Endometrium (tissue), 2 donors: ENCODE measurements at regions not wholly inside any gene's neighbourhood (a gene's known extent, or its start where the extent isn't known, plus 50 kb on each side); places are given as distances from the start of the nearest gene placed in this dataset.
"Not testable (repeated sequence)": the region's sequence is repeated elsewhere in the genome, so short reads cannot be mapped to it uniquely, and the experiment has no call there.

ENCODE experiments used
- FAIRE-seq: peaks from 2 replicates; lab custom pipeline; 2012; peaks lifted over from hg19 to GRCh38; lab: Jason Lieb, UNC
- donor health status: control.
- donor health status: control.

DNA sequence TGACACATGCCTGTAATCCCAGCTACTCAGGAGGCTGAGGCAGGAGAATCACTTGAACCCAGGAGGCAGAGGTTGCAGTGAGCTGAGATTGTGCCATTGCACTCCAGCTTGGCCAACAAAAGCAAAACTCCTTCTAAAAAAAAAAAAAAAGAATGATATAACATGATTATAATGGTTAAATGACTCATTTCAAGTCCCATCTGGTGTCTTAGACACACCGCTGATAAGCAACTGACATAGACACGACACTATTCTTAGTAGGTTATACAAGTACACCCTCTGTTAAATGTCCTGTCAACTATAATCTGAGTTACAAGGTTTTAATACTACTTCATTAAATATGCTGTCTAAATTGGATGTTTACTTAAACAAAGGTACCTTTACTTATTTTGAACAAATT, 405.3 kb upstream of the CLINT1 start:
- FAIRE-seq, result no peak

DNA sequence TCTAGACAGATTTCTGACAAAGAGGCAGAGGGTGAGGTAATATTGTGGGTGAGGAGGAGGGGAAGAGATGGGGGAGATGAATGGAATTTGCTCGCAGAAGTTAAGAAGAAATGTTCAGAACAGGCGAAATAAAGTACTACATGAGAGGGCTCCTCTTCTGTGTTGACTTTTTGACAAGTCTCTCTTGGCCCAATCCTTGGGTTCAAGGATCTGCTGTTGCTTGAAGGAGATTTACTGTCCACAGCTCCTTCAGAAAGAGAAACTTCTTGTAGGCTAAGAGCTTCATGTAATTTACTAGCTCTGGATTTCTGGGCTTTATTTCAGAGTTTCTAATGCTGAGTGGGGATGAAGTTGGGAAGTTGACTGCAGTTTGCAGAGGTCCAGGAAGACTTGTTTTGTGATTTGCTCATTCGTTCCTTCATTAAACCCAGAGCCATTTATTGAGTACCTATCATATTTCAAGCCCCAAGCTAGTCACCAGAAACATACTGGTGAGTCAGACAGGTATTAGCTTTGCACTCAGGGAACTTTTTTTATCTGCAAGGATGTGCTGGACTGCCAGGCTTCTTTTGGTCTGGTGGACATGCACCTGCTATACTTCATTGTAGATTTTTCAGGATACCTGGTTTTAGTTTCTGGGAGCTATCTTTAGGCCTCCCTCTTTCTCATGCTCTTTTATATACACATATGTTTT, 402.9 kb upstream of the CLINT1 start:
- FAIRE-seq, result no peak

DNA sequence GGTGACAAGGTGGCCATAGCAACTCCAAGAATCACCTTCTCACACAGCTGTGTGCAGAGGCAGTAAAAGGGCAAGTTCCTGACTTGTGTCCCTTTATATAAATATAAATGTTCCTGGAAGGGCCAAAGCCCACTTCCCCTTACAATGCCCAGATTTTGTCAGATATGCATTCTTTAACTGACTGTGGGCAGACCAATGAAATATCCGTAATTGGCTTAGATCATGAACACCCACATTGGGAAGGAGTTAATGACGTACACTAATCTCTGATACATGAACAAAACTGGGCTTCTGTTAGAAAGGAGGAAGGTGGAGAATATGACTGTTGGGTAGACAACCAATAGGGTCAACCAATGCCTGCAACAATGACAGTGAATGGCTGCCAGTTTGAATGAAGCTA, 397.2 kb upstream of the CLINT1 start:
- FAIRE-seq, result no peak

DNA sequence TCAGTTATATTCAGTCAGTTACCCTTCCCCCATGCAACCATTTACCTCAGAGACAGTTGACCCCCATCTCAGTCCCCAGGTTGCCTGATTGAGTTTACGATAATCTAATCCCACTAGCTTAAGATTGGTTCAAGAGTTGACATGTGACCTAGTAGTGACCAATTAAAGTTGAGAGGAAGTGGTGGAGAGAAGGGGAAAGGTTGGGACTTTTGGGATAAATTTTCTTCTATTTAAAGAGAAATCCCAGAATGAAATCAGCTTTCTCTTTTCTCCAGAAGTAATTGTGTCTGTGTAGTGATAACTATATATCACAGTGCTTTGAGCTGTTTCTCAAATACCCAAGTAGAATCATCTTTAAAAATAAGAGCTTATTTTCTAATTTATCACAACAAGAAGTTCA, 396.7 kb upstream of the CLINT1 start:
- no peak for FAIRE-seq

DNA sequence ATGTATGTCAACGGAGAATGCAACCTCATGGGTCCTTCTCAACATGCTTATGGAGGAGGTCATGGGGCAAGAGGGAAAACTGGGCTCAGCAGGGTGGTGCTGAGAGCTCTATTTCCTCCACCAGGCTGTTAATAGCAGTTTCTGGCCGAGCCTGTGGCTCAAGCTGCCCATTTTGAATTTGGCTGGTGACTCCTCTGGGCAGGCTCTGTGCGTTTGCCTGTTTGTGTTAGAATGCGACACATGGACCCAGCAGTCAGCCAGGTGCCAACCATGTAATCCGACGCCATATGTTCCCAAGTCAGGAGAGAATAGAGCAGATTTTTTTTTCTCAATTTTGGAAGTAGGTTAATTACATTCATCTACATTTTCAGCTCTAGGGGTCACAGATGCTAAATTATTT, 387.7 kb upstream of the CLINT1 start:
- no peak for FAIRE-seq

DNA sequence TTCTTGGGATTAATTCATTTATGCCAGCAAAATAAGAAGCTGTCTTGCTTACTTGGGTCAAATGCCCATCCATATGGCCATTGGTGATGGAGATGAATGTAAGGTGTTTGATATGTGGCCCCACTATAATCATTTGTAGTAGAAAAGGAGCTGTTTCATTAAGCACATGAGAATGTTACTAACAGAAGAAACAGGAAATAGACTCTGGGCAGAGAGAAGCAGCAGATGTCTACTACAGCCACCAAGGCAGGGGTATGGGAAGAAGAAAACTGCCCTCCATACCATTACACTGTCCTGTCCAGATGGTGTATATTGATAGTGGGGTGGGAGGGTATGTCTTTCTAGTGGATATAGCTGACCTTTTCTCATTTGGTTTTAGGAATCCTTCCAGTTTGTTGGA, 386.6 kb upstream of the CLINT1 start:
- FAIRE-seq, result no peak

DNA sequence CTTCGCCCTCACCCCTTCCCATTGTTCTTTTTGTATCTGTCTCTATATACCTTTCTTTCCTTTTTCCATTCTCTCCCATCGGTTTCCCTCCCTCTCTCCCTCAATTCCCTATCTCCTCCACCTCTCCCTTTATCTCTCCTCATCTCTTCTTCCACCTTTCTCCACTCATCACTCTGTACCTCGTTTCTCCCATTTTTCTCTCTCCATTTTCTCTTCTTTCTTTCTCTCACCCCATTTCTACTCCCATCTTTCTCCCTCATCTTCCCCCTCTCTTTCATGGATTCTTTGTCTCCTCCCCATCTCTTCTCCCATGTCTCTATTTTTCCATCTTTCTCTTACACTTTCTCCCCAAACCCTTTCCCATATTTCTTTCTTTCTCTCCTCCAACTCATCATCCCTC, 385.9 kb upstream of the CLINT1 start:
- FAIRE-seq, result no peak

DNA sequence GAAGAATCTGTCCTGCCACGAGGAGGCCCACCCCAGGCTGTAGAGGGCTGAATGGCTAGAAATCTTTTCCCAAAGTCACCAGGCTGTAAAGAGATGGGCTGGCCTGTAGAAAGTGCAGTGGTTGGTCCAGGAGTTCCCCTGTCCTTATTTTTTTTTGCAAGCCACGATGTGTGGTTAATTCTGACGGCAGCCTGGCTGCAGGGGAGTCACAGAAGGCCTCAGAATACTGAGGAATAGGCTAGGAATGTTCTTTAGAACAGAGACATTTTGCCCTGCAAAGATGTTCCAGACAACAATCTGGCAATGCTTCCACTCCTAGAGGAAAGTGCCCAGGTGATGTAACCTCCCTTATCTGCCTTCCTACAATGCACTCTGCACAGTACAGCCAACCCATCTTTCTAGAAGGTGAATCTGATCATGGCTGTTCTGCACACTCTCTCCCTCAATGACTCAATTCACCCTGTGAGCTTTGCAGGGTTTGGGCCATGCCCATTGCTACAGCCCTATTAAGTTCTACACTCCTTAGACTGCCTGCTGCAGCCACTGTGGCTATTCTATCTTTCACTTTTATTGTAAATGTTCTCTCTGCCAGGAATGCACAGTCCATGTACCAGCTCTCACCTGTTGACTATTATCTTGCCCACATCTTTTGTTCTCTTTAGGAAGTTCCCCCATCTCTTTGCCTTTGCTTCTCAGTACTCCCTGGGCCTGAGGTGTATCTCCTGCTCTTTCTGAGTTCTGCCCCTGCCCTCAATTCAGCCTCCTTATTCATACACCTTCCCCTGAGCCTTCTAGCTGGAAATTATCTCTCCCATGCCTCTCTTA, 377.8 kb upstream of the CLINT1 start:
- FAIRE-seq, result no peak

DNA sequence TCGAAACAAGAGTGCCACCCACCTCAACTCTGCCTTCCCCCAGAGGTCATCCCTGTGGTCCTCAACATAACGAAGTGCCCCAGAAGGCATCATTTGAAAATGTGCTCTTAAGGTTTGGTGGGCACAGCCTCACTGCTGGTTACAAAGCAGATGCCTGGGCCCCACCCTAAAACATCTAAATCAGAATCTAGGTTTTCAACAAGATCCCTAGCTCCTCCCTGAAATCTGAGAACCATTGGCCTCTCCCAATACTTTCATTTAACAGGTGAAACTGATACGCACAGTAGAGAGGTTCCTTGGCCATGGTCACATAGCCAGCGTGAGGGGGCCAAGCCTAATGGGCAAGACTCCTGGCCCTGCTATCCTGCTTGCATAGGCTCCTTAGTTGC, 376.2 kb upstream of the CLINT1 start:
- no peak for FAIRE-seq

DNA sequence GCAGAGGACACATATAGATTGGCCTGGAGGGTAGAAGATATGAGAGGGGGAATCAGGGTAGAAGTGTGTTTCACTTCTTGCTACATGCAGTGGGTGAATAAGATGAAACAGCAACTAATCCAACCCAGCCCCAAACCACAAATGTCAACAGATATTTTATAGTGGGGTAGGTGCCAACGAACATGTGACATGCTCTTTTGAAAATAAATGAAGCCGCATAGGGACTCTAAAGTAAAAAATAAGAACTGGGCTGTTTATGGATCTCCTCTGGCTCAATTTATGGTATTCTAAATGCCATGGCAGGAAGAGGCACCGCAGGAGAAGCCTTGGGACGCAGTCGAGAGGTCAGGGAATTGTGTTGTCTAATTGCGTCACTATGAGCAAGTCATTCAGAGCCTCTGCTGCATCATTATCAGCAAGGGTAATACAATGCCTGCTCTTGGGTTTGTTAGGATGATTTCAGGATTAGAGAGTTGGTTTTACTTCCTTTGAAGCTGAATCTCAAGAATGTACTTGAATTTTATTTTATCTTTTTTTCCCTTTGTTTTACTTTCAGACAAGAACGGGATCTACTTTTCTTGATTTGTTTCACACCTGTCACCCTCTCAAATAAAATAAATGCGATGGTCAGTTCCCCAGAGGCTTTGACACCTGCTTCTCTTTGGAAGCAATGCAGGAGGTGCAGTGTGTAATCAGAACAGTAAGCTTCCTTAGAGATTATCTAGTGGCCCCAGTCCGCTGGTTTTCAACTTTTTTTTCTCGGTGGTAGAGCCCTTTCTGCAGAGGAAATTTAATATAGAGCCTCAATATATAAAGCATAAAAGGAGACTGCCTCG, 375.6 kb upstream of the CLINT1 start:
- no peak for FAIRE-seq

DNA sequence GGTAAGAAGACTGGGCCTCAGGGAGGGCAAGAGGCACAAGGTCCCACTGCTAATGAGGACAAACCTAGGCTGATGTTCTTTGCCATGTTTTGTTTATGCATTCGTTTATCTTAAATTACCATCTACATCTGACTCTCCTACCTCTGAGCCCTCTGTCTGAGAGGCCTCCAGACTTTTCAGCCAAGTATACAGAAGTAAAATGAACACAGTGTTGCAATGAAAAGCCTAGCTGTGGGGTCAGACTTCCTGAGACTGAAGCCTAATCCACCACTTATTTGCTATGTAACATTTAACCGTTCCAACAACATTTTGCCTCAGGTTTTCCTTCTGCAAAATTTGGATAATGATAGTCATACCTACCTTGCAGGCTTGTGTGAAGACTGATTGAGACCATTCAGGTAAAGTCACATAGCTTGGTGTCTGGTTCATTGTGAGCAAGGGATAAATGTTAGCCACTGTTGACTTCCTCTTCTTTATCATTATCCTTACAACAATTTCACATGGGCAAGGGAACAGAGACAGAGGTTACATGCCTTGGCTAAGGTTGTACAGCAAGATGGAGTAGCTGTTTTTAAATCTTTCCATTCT, 374.9 kb upstream of the CLINT1 start:
- no peak for FAIRE-seq

DNA sequence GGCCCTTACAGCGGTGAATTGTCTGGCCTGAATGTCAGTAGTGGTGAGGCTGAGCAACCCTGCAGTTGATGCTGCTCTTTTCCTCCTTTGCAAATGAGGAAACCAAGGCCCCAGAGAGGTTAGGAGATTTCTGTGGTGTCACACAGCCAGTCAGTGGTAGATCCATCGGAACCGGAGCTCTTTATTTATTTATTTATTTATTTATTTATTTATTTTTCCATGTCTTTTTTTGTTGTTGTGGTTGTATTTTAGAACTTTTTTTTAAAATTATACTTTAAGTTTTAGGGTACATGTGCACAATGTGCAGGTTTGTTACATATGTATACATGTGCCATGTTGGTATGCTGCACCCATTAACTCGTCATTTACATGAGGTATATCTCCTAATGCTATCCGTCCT, 368.4 kb upstream of the CLINT1 start:
- not testable (repeated sequence) for FAIRE-seq

DNA sequence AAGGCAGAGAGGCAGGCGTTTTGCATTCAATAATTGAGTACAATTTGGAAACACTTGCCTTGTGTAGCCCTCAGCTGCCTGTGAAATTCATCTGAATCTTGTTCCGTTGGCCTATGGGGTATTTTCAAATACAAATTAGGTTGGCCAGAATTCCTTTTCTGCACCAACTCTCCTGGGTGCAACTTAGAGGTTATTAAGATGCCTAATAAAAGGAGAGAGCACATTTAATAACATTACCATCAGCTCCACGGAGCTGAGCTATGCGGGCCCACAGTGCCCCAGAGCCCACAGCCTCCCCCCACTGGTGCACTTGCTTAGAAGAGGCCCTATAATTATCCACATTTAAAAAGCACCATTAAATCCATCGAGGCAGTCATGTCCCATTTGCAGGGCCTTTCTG, 367.6 kb upstream of the CLINT1 start:
- no peak for FAIRE-seq

DNA sequence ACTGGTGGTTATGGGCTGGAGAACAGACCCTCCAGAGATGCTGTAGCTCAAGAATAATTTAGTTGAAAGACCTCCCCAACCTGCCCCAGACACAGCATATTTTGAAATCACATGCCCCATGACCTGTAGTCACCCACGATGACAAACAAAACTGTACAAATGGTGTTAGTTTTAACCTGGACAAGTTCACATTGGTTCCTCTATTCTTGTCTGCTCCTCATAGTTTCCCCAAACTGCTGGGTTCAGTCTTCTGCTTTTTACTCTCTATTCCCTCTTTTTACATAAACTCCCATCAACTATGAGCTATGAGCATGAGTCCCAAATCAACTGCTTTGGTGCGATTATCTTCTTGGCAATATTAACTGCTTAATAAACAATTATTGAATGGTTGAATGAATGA, 365.3 kb upstream of the CLINT1 start:
- no peak for FAIRE-seq

DNA sequence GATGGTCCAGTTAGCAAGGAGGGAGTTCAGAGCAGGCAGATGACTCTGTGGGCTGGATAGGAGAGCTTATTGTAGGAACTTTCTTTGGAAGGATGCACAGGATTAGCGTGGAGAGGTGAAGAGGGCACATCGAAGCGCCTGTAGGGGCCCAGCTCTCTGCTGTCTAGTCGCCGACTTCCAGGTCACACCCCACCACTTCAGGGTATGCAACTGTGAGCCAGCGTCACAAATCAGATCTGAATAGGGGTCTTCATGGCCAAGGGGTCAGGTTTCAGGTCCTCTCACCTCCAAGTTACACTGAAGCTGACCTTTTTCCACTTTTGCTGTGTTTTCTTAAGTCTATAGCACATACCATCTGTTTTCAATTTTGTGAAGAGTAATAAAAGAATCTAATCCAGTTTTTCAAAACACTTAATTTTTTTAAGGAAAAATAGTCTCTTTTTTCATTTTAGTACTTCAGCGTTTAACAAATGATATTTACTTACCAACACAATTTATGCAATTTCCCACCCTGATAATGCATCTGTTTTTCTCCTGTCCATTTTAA, 364.2 kb upstream of the CLINT1 start:
- peak; percentile 48 for FAIRE-seq

DNA sequence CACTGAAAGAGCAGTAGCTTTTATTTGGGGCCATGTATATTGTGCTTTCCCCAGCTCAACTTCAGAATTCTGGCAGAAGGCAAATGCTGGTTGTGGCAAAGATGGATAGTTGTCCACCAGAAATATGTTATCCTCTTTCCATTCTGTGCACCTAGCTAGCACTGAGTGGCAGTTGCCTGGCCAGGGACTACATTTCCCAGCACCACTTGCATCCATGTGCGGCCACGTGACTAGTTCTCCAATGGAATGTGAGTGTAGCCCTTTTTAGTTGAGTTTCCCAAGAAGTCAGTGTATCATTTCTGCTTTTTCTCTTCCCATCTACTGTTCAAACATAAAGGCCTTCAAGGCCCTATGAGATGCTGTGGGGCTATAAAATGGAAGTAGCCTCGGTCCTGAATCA, 354.0 kb upstream of the CLINT1 start:
- FAIRE-seq, result no peak

DNA sequence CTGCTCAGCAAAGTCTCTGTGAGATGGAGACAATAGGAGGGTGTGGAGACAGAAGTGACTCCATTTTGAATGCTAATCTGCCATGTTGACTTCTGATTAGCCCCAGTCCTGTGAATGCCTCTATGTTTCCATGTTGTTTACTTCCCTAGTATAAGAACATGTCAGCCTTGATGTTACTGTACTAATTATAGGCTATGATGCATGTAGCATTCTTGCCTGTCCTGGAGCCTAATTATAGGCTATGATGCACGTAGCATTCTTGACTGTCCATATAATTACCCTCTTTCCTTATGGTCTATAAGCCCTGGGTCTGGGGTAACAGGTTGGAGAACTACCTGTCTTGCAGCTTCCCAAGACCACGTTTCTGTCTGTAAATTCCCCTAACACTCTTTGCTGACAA, 353.3 kb upstream of the CLINT1 start:
- no peak for FAIRE-seq

DNA sequence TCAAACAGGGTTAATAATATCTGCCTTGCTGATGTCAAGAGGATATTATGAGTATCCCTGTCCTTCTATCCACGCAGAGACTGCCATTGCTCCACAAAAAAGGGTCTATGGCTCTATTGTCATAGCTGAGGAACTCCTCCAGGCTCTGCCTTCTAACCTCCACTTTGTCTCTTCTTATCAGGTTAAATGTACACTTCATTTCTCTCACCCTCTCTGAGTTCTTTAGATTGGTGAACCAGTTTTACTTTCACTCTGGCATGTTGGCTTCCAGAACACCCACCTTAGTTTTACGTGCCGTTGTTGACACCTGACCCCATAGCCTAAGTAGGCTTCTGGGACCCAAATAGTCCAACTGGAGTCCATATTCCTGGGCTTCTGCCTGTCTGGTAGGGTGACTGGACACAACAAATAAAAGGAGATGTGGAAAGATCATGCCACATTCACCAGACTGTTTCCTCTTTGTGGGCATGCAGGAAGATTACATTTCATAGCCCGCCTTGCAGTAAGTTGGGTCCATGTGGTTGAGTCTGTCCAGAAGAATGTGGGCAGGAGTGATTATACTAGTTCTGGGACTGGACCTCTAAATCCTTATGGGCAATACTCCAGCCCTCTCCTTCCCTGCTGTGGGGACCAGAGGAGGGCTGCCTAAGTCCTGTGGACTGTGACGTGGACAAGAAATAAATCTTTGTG, 350.4 kb upstream of the CLINT1 start:
- no peak for FAIRE-seq

DNA sequence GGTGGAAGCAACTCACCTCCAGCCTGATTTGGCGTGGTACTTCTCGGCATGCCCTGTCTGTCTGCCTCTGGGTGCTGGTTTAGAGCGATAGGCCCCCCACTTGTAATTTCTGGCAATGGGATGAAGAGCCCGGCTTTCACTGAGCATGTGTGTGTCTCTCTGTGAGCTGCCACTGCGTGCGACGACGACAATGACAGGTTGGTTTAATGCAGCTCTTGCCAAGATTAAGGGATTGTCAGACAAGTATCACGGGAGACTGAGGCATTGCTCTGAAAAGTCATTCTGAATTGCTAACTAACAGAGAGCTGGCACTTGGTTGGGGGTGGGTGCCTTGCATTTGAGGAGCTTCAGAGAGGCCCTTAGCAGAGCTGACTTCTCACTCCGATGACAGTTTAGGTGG, 348.8 kb upstream of the CLINT1 start:
- no peak for FAIRE-seq

DNA sequence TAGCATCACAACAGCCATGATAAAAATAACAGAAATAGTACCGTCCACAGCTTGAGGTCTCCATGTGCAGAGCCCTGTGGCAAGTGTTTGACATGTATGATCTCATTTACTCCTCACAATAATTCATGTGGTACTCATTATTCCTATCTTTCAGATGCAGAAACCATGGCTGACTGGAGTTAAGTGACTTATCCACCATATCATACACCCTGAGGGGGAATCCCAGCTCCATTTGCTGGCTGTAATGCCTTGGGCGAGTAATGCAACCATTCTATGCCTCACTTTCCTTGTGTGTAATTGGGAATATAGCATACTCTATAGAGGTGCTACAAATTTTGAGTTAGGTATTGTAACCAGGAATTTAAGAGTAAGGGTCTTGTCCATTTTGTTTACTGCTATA, 347.0 kb upstream of the CLINT1 start:
- FAIRE-seq, result no peak

DNA sequence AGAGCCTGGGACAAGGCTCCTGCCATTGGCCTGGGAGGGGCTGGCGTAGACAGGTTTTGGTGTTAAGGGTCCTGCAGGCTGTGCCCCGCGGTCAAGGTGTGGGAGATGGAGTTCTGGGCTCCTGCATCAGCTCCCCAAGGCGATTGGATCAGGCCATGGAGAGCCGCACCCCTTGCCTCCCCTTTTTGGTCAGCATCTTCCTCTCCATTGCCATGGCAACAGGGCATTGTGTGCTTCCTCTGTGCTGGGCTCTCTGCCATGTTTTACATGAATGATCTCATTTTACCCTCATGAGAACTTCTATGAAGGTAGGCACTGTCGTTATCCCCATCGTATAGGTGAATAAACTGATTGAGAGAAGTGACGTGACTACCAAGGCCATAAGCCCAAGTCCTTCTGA, 344.3 kb upstream of the CLINT1 start:
- FAIRE-seq, result no peak

DNA sequence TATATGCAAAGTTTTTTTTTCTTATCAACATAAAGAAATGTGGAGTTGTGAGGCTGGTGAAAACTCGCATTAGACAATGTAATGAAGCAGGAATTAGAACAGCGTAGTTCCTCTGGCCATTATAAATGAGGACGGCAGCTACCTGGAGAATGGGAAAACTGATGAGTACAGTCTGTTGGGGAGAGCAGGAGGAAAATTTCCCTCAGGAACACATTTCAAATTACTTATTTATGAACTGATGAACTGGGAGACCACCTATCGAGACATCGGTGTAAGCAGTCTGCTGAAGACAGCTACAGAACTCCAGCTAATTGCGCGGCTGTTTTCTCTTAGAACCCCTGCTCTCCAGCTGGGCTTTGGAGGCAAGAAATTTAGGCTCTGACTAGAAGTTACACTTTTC, 343.9 kb upstream of the CLINT1 start:
- no peak for FAIRE-seq
